Fibroblast of skin of right quadriceps (primary cell): ENCODE measurements at regions not wholly inside any gene's neighbourhood (a gene's known extent, or its start where the extent isn't known, plus 50 kb on each side); places are given as distances from the start of the nearest gene placed in this dataset.
A peak's percentile ranks its signal among the peaks of the same experiment; 100 is the strongest.
"Not testable (repeated sequence)": the region's sequence is repeated elsewhere in the genome, so short reads cannot be mapped to it uniquely, and the experiment has no call there.

Experiments used
- DNase-seq: peaks from one replicate; pipeline ENCODE4 v3.0.0-alpha.2; 2013

- no peak for DNase-seq
Measured at GRCh38 chr4:25474690-25475089, 97.6 kb downstream of the ANAPC4 start.

- DNase-seq = peak; percentile 4
Measured at GRCh38 chr4:25477221-25477620, 100.2 kb downstream of the ANAPC4 start.

DNA sequence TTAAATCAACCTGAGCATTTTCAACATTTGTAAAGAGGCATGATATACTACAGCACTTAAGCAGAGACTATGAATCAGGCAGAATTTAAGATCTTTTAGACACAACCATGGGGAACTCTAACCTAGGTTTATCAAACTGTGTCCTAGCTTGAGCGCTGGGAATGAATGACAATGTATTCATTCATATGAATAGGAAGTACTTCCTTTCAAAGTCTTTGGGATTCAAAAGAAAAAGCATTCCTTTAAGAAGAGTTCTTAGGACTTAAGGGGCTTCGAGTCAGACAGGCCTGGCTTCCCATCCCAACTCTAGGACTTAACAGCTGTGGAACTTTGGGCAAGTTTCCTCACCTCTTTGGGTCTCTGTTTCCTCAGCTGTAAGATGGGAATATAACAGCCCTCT, 104.6 kb downstream of the ANAPC4 start:
- DNase-seq = no peak

- DNase-seq = peak; percentile 2
Measured at GRCh38 chr4:25484243-25484721, 107.2 kb downstream of the ANAPC4 start.

DNA sequence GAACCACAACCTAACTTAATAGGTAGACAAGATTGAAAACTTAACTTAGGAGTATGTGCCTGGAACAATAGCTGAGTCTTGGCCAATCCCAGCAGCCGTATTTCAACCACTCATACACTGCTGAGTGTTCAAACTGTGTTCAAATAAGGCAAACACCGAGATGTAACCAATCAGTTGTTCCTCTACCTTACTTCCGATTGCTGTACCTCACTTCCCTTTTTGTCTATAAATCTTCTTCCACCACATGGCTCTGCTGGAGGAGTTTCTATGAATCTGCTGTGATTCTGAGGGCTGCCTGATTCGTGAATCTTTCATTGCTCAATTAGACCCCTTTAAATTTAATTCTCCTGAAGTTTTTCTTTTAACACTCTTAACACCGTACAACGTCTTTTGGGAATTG, 108.0 kb downstream of the ANAPC4 start:
- no peak for DNase-seq

GRCh38 chr4:25486171-25486570, 109.1 kb downstream of the ANAPC4 start:
- no peak for DNase-seq

- DNase-seq = no peak
Measured at GRCh38 chr4:25487155-25487554, 110.1 kb downstream of the ANAPC4 start.

DNA sequence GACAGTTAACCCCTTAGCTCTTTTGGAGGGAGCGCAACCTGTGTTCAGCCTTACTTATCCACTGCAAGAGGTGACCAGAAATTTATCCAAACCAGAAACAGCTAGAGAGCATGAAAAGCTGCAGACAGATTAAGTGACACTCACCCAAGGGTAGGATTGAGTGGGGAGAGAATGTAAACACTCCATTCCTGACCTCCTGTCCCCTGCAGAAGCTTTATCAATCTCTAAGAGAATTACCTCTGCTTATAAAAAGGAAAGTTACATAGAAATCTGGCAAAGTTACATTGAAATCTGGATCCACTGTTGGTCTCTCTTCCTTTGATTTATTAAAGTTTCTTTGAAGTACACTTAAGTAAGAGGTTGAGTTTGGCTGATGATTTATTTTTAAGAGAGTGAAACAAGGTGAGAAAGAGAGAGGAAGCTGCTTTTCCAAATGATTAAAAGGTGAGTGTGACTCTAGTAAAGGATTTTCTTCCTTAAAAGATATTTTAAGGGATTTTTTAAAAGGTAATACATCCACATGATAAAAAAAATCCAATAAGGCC, 112.3 kb downstream of the ANAPC4 start:
- DNase-seq = no peak

GRCh38 chr4:25493466-25493865, 116.4 kb downstream of the ANAPC4 start:
- no peak for DNase-seq

DNA sequence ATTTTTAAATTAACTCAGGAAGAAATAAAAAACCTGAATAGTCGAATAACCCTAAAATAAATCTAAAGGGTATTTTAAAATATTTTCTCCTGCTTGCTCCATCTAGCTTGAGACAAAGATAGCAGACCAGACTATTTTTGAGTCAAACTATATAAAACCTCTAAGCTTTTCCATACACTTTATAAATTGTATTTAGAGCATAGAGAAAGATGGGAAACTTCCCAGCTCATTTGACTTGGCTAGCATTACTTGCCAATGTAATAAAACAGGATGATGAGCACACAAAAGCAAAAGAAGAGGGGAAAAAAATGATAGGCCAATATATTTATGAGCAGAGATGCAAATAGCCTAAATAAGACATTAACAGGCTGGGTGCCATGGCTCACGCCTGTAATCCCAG, 117.1 kb downstream of the ANAPC4 start:
- DNase-seq = no peak

- no peak for DNase-seq
Measured at GRCh38 chr4:25500626-25501316, 123.7 kb downstream of the ANAPC4 start.

DNA sequence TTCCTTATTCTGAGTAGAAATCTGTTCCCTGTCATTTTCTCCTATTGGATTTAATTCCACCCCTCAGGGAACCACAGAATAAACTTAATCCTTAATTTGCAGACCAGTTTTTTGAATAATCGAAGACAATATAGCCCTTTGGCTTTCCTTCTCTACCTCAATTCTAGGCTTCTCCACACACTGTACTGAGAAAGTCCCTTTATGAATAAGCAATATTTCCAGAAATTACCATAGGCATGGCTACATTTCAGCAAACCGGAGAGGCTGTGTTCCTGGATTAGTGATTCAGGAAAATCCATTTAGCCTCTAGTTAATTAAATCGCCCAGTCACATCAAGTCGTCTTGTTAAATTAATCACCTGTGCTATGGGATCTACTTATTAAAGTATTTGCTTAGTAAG, 125.1 kb downstream of the ANAPC4 start:
- DNase-seq = no peak

DNA sequence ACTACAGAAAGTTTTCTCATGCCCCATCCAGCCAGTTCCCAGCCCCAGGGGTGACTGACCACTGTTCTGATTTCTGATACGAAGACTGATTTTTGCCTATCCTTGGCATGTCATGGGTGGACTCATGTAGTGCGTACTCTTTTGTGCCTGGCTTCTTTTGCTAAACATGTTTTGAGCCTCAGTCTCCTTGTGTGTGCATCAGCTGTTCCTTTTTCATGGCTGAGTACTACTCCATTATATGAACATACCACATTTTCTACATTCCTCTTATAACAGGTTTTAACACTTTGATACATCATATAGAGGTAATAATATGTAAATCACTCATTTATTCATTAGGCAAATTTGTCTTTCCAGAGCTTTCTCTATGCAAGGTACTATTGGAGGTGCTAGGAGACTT, 126.7 kb downstream of the ANAPC4 start:
- no peak for DNase-seq

DNA sequence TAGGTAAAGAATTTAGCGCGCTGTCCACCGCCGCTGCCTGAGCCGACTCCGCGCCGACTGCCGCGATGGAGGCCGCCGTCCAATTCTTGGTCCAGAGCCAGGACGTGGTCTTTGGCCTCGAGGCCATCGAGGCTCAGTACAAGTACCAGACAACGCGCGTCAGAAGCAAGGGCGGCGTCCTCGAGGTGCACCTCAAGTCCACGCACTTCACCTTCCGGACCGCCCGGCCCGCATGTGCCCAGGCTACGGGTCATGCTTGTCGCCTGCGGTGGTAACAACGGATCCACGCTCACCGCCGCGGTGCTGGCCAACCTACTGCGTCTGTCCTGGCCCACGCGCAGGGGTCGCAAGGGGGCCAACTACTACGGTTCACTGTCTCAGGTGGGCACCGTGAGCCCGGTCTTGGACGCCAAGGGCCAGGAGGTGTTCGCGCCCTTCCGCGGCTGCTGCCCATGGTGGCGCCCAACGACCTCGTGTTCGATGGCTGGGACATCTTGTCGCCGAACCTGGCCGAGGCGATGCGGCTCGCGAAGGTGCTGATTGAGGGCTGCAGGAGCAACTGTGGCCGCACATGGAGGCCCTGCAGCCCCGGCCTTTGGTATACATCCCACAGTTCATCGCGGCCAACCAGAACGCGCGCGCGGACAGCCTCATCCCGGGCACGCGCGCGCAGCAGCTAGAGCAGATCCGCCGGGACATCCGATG, 128.0 kb downstream of the ANAPC4 start:
- no peak for DNase-seq

- DNase-seq = no peak
Measured at GRCh38 chr4:25505637-25505991, 128.6 kb downstream of the ANAPC4 start.

DNA sequence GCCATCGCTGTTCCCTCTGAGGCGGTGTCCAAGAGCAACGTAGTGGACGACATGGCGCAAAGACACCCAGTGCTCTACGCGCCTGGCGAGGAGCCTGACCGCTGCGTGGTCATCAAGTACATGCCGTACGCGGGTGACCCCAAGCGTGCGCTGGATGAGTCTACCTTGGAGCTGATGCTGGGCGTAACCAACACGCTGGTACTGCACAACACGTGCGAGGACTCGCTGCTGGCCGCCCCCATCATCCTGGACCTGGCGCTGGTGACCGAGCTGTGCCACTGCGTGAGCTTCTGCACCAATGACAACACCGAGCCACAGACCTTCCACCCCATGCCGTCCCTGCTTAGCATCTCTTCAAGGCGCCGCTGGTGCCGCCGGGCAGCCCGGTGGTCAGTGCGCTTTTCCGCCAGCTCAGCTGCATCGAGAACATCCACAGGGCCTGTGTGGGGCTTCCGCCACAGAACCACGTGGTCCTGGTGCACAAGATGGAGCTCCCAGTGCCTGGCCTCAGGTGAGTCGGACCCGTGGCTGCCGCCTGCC, 129.0 kb downstream of the ANAPC4 start:
- DNase-seq = no peak

DNA sequence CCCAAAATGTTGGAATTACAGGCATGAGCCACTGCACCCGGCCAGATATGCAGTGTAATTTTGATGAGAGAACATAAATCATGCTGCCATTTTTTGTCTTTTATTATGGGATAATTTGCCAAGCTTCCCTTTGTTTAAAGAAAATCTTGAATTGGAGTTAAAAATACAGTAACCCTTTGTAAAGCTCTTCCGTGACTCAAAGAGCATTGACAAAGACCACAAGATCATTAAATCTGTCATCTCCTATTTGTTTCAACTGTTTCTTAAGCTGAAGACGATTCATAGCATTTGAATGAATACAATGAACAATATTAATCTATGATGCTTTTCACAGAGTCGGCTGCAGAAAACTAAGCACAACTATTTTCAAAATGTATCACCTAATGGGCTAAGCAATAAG, 132.6 kb downstream of the ANAPC4 start:
- peak; percentile 31 for DNase-seq

DNA sequence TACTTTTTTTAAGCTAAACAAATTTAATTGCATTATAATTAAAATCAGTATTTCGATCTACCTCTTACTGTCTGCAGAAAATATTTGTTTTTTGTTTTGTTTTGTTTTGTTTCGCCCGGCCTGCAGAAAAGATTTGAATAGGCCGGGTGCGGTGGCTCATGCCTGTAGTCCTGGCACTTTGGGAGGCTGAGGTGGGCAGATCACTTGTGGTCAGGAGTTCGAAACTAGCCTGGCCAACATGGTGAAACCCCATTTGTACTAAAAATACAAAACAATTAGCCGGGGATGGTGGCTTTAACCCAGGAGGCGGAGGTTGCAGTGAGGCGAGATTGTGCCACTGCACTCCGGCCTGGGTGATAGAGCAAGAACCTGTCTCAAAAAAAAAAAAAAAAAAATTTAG, 134.8 kb downstream of the ANAPC4 start:
- not testable (repeated sequence) for DNase-seq

DNA sequence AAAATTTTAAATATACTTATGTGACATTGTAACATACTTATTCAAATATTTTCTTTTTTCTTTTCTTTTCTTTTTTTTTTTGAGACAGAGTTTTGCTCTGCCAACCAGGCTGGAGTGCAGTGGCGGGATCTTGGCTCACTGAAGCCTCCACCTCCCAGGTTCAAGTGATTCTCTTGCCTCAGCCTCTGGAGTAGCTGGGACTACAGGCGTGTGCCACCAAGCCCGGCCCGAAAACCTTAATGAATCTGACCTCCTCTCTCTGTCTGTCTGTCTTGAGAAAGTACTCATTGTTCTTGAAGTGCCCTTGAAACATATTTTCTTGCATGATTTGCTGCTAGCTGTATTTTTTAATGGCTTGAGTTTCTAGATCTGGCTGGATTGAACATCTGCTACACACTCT, 136.8 kb downstream of the ANAPC4 start:
- DNase-seq = no peak

- DNase-seq = no peak
Measured at GRCh38 chr4:25523405-25523804, 132.2 kb upstream of the SLC34A2 start.

DNA sequence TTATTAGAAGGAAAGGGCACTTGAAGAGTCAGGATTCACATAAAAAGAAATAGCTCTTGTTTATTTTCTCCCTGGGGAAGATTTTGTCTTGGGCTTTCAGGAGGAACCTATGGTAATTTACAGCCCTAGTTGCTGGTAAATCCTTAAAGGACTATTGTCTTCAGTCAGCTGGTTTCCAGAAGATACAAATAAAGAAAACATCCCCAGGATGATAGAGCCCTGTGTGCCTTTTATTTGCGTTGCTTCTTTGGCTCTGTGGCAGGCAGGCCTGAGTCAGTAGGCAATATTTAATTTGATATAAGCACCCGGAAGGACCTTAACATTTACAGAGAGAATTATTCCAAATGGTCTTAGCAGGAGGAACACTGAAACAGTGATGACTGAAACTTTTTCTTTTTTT, 131.0 kb upstream of the SLC34A2 start:
- DNase-seq = no peak

- no peak for DNase-seq
Measured at GRCh38 chr4:25525896-25526295, 129.8 kb upstream of the SLC34A2 start.

- DNase-seq = no peak
Measured at GRCh38 chr4:25527034-25527433, 128.6 kb upstream of the SLC34A2 start.

- DNase-seq = no peak
Measured at GRCh38 chr4:25528391-25528790, 127.3 kb upstream of the SLC34A2 start.
